HUDEP-2 (cell line): ENCODE measurements at regions not wholly inside any gene's neighbourhood (a gene's known extent, or its start where the extent isn't known, plus 50 kb on each side); places are given as distances from the start of the nearest gene placed in this dataset.
"Not testable (repeated sequence)": the region's sequence is repeated elsewhere in the genome, so short reads cannot be mapped to it uniquely, and the experiment has no call there.

ENCODE experiments used
- DNase-seq, 76 experiments: peaks; one replicate each; lab custom pipeline; 2025; ENCODE audit not compliant: unreplicated experiment in 76 of 76; lab: John Stamatoyannopoulos, UW

- no peak for DNase-seq
Measured at GRCh38 chr3:86887876-86888275, 103.1 kb downstream of the VGLL3 start.

- no peak for DNase-seq
Measured at GRCh38 chr3:86880066-86880465, 110.9 kb downstream of the VGLL3 start.

GRCh38 chr3:86876504-86877181 is 114.3 kb downstream of the VGLL3 start:
- not testable (repeated sequence) for DNase-seq

GRCh38 chr3:86874790-86875189 is 116.2 kb downstream of the VGLL3 start:
- not testable (repeated sequence) for DNase-seq

GRCh38 chr3:86869566-86869965 is 121.4 kb downstream of the VGLL3 start:
- no peak for DNase-seq

- DNase-seq: no peak
Measured at GRCh38 chr3:86867982-86868381, 123.0 kb downstream of the VGLL3 start.

- DNase-seq: no peak
Measured at GRCh38 chr3:86865506-86865905, 125.4 kb downstream of the VGLL3 start.

- no peak for DNase-seq
Measured at GRCh38 chr3:86856711-86857110, 134.2 kb downstream of the VGLL3 start.

GRCh38 chr3:86849991-86850390 is 141.0 kb downstream of the VGLL3 start:
- no peak for DNase-seq

GRCh38 chr3:86845726-86846125 is 145.2 kb downstream of the VGLL3 start:
- DNase-seq: no peak

GRCh38 chr3:86838927-86839326 is 152.0 kb downstream of the VGLL3 start:
- no peak for DNase-seq

GRCh38 chr3:86837871-86838270 is 153.1 kb downstream of the VGLL3 start:
- DNase-seq: no peak

GRCh38 chr3:86830566-86830965 is 160.4 kb downstream of the VGLL3 start:
- no peak for DNase-seq

- no peak for DNase-seq
Measured at GRCh38 chr3:86828751-86829150, 162.2 kb downstream of the VGLL3 start.

- DNase-seq: not testable (repeated sequence)
Measured at GRCh38 chr3:86827582-86827981, 163.4 kb downstream of the VGLL3 start.

GRCh38 chr3:86826292-86826691 is 164.7 kb downstream of the VGLL3 start:
- no peak for DNase-seq

- DNase-seq: no peak
Measured at GRCh38 chr3:86815880-86816279, 175.1 kb downstream of the VGLL3 start.

- no peak for DNase-seq
Measured at GRCh38 chr3:86814918-86815655, 175.9 kb downstream of the VGLL3 start.

GRCh38 chr3:86814321-86814720 is 176.6 kb downstream of the VGLL3 start:
- no peak for DNase-seq

- no peak for DNase-seq
Measured at GRCh38 chr3:86801921-86802320, 189.0 kb downstream of the VGLL3 start.

- DNase-seq: no peak
Measured at GRCh38 chr3:86801066-86801465, 189.9 kb downstream of the VGLL3 start.

GRCh38 chr3:86800116-86800515 is 190.8 kb downstream of the VGLL3 start:
- no peak for DNase-seq
